Colonic mucosa (tissue), 4 donors: ENCODE measurements at regions not wholly inside any gene's neighbourhood (a gene's known extent, or its start where the extent isn't known, plus 50 kb on each side); places are given as distances from the start of the nearest gene placed in this dataset.

Experiments
- DNase-seq: peaks from one replicate; pipeline ENCODE4 v3.0.0-alpha.2; 2020
- H3K27ac ChIP-seq: fragments of 200-600 bp; one replicate; pipeline ENCODE4 v1.8.0; 2021
- H3K27me3 ChIP-seq: fragments of 200-600 bp; one replicate; pipeline ENCODE4 v1.8.0; 2021
- H3K36me3 ChIP-seq: fragments of 200-600 bp; one replicate; pipeline ENCODE4 v1.8.0; 2021
- H3K4me1 ChIP-seq: fragments of 200-600 bp; one replicate; pipeline ENCODE4 v1.8.0; 2021; ENCODE audit warnings: mild to moderate bottlenecking
- H3K4me3 ChIP-seq: fragments of 200-600 bp; one replicate; pipeline ENCODE4 v1.8.0; 2021
- H3K9ac ChIP-seq, 2 donors: one replicate each; pipeline ENCODE4 v1.7.0; 2013; ENCODE audit warnings: control low read depth in 2 of 2, low read depth in 2 of 2, low read length in 2 of 2
- H3K9me3 ChIP-seq: fragments of 200-600 bp; one replicate; pipeline ENCODE4 v1.8.0; 2021
- CTCF ChIP-seq: fragments of 200-600 bp; IDR thresholded peaks from one replicate; pipeline ENCODE4 v1.8.0; 2022; ENCODE audit warnings: antibody characterized with exemption, mild to moderate bottlenecking
- intact Hi-C: fragments of 100-400 bp; cut with DNase I; formaldehyde crosslinking; loops from one replicate; pipeline ENCODE4 v1.14.1; 2022
- donor health status: healthy.
- donor health status: DM: no; HTN: no; CAD: no.
- donor health status: DM: no; HTN: no; CAD: no.

GRCh38 chr5:29983528-29984155 is 1209.8 kb upstream of the CDH6 start:
- no peak overlapping the region for H3K4me3 ChIP-seq
- no peak for DNase-seq
- intact Hi-C loops: no loop called here
- H3K36me3 ChIP-seq: no peaks in the 10 kb centered on the region
- no peak overlapping the region for H3K9ac ChIP-seq
- no peak overlapping the region for H3K27ac ChIP-seq
- H3K4me1 ChIP-seq: no peaks in the 10 kb centered on the region
- H3K27me3 ChIP-seq: no peaks in the 10 kb centered on the region
- H3K9me3 ChIP-seq: no peaks in the 10 kb centered on the region
- TF ChIP-seq CTCF: no peak

DNA sequence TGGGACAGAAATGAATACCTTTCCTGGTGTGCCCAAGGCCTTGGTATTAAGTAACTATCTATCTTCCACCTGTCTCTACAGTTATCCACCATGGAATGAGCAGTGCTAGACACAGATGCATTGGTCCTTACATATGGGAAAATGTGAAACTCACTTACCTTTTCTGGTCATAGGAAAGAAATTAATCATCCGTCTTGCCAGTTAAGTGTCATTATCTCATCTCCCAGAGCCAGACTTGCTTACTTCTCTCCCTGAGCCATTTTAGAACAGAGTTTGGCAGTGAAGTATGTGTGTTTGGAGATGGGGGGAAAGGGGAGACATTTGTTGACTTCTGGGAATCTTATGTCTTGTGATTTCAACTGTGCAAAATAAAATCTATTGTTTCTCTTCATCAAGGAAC is 1211.0 kb upstream of the CDH6 start:
- no peaks in the 10 kb centered on the region for H3K36me3 ChIP-seq
- no peak overlapping the region for H3K27ac ChIP-seq
- H3K9me3 ChIP-seq: no peaks in the 10 kb centered on the region
- H3K9ac ChIP-seq: no peak overlapping the region
- intact Hi-C loops: no loop called here
- no peaks in the 10 kb centered on the region for H3K4me1 ChIP-seq
- DNase-seq: no peak
- no peak for TF ChIP-seq CTCF
- H3K27me3 ChIP-seq: no peaks in the 10 kb centered on the region
- H3K4me3 ChIP-seq: no peak overlapping the region

GRCh38 chr5:29972597-29972996 is 1220.9 kb upstream of the CDH6 start:
- no peak for TF ChIP-seq CTCF
- no peaks in the 10 kb centered on the region for H3K36me3 ChIP-seq
- intact Hi-C loops: no loop called here
- DNase-seq: no peak
- no peaks in the 10 kb centered on the region for H3K9me3 ChIP-seq
- no peaks in the 10 kb centered on the region for H3K27me3 ChIP-seq
- no peaks in the 10 kb centered on the region for H3K4me1 ChIP-seq
- no peak overlapping the region for H3K4me3 ChIP-seq
- no peak overlapping the region for H3K27ac ChIP-seq
- no peak overlapping the region for H3K9ac ChIP-seq

DNA sequence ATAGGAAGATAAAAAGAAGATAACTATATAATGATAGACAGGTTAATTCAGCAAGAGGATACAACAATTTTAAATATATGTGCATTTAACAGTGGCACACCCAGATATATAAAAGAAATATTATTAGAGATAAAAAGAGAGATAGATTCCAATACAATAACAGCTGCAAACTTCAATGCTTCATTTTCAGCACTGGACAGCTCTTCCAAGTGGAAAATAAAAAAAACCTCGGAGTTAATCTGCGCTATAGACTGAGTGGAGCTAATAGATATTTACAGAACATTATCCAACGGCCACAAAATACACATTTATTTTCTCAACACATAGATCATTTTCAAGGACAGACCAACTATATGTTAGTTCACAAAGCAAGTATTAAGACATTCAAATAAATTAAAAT is 1229.5 kb upstream of the CDH6 start:
- no peak overlapping the region for H3K27ac ChIP-seq
- DNase-seq: no peak
- no peak overlapping the region for H3K9ac ChIP-seq
- TF ChIP-seq CTCF: no peak
- intact Hi-C loops: no loop called here
- no peaks in the 10 kb centered on the region for H3K27me3 ChIP-seq
- H3K36me3 ChIP-seq: no peaks in the 10 kb centered on the region
- H3K4me1 ChIP-seq: no peaks in the 10 kb centered on the region
- no peak overlapping the region for H3K4me3 ChIP-seq
- no peaks in the 10 kb centered on the region for H3K9me3 ChIP-seq

DNA sequence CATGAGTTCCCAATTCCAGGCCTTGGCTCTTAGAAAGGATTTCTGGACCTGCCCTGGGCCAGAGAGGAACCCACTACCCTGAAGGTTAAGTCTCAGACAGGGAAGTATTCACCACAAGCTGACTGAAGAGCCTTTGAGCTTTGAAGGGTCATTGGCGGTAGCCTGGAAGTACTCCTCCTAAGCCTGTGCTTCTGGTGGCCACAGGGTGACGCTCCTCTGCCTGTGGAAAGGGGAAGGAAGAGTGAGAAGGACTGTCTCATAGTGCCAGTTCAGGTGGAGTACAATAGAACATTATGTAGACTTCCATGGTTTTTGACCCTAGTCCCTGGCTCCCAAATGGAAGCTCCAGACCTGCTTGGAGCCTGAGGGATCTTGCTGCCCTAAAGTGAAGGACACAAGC is 1233.2 kb upstream of the CDH6 start:
- Histone ChIP-seq H3K4me1 (no peaks in the 10 kb centered on the region), H3K27ac (no peak overlapping the region), H3K4me3 (no peak overlapping the region), H3K9me3 (no peaks in the 10 kb centered on the region), H3K9ac (no peak overlapping the region), H3K36me3 (no peaks in the 10 kb centered on the region), H3K27me3 (no peaks in the 10 kb centered on the region)
- intact Hi-C loops: no loop called here
- TF ChIP-seq CTCF: no peak
- DNase-seq: no peak
